DOHH2 (cell line): ENCODE measurements at regions not wholly inside any gene's neighbourhood (a gene's known extent, or its start where the extent isn't known, plus 50 kb on each side); places are given as distances from the start of the nearest gene placed in this dataset.

Source experiments
- H3F3A ChIP-seq: fragments of 200-600 bp; sonication (generic), shearing (Covaris generic); 2 replicates; pipeline ENCODE4 v1.6.0; 2016; ENCODE audit warnings: antibody characterized with exemption, mild to moderate bottlenecking; ENCODE audit not compliant: control insufficient read depth, insufficient read depth
- H3K27ac ChIP-seq: fragments of 200-600 bp; sonication (generic); 2 replicates; pipeline ENCODE4 v1.5.1; 2014; ENCODE audit warnings: low read depth, mild to moderate bottlenecking, low read length, moderate library complexity
- H3K27me3 ChIP-seq: fragments of 200-600 bp; sonication (generic); 2 replicates; pipeline ENCODE4 v1.6.1; 2014; ENCODE audit warnings: mild to moderate bottlenecking, low read length, mixed read lengths; ENCODE audit not compliant: control insufficient read depth
- H3K36me3 ChIP-seq: fragments of 200-600 bp; sonication (generic); 2 replicates; pipeline ENCODE4 v1.6.1; 2014; ENCODE audit warnings: mild to moderate bottlenecking, low read length, moderate library complexity, mixed read lengths; ENCODE audit not compliant: control insufficient read depth
- H3K4me1 ChIP-seq: fragments of 200-600 bp; sonication (generic); 2 replicates; pipeline ENCODE4 v1.6.1; 2014; ENCODE audit warnings: mild to moderate bottlenecking, low read length, mixed read lengths; ENCODE audit not compliant: control insufficient read depth
- H3K4me2 ChIP-seq: fragments of 200-600 bp; sonication (generic); 2 replicates; pipeline ENCODE4 v1.6.0; 2014; ENCODE audit warnings: mild to moderate bottlenecking, low read length, moderate library complexity
- H3K4me3 ChIP-seq: fragments of 200-600 bp; sonication (generic); 2 replicates; pipeline ENCODE4 v1.5.1; 2014; ENCODE audit warnings: mild to moderate bottlenecking, low read length, mixed read lengths
- H3K79me2 ChIP-seq: fragments of 200-600 bp; sonication (generic); 2 replicates; pipeline ENCODE4 v1.6.1; 2014; ENCODE audit warnings: mild to moderate bottlenecking, low read length, mixed read lengths; ENCODE audit not compliant: control insufficient read depth
- H3K9me2 ChIP-seq: fragments of 200-600 bp; sonication (generic); replicated peaks from 2 replicates; pipeline ENCODE4 v1.6.1; 2014; ENCODE audit warnings: mild to moderate bottlenecking, low read length, mixed read lengths; ENCODE audit not compliant: control insufficient read depth
- H3K9me3 ChIP-seq: fragments of 200-600 bp; sonication (generic); 2 replicates; pipeline ENCODE4 v1.6.1; 2014; ENCODE audit warnings: antibody characterized with exemption, low read length, mixed read lengths; ENCODE audit not compliant: control insufficient read depth, insufficient read depth
- H4K20me1 ChIP-seq: fragments of 200-600 bp; sonication (generic); 2 replicates; pipeline ENCODE4 v1.6.0; 2014; ENCODE audit warnings: low read depth, mild to moderate bottlenecking, antibody characterized with exemption, low read length, moderate library complexity; ENCODE audit not compliant: control insufficient read depth, insufficient read depth
- EZH2phosphoT487 ChIP-seq: fragments of 200-600 bp; sonication (generic); IDR thresholded peaks from 2 replicates; pipeline ENCODE4 v1.6.1; 2017; ENCODE audit warnings: borderline replicate concordance, mild to moderate bottlenecking, antibody characterized with exemption, low read length, moderate library complexity, mixed read lengths
- TF ChIP-seq, protein P1 (sequence below): fragments of 200-600 bp; sonication (generic); IDR thresholded peaks from one replicate; pipeline ENCODE4 v1.5.1; 2014; ENCODE audit warnings: antibody characterized with exemption, mild to moderate bottlenecking, low read depth, low read length; ENCODE audit not compliant: poor library complexity, severe bottlenecking

DNA sequence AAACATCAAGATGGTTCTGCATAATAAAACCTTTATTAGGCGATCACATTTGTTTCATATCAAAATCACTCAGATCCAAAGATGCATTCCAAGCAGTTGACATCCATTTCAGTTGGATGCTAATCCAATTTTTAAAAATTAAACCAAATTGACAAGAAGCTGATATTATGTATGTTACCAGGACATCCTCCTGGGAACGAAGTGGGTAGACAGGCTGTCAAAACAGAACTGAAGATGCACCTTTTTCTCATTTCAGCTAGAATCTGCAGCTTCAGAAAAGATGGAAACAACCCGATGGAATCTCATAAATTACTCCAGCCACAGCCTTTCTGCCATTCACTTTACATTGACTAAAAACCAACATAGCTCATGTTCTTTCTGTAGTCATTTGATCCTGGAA lies 268.4 kb downstream of the PLPP3 start:
- Histone ChIP-seq H3K79me2 (no peaks in the 10 kb centered on the region), H3K27me3 (no peaks in the 10 kb centered on the region; the same call in 1 of the 2 replicates), H3K4me1 (no peaks in the 10 kb centered on the region), H3K9me3 (no peaks in the 10 kb centered on the region), H3K9me2 (no peaks in the 10 kb centered on the region), H3K4me2 (no peak overlapping the region), H3K36me3 (no peaks in the 10 kb centered on the region), H4K20me1 (no peaks in the 10 kb centered on the region), H3F3A (no peaks in the 10 kb centered on the region), H3K4me3 (no peak overlapping the region), H3K27ac (no peak overlapping the region)
- TF ChIP-seq, protein P1, sequence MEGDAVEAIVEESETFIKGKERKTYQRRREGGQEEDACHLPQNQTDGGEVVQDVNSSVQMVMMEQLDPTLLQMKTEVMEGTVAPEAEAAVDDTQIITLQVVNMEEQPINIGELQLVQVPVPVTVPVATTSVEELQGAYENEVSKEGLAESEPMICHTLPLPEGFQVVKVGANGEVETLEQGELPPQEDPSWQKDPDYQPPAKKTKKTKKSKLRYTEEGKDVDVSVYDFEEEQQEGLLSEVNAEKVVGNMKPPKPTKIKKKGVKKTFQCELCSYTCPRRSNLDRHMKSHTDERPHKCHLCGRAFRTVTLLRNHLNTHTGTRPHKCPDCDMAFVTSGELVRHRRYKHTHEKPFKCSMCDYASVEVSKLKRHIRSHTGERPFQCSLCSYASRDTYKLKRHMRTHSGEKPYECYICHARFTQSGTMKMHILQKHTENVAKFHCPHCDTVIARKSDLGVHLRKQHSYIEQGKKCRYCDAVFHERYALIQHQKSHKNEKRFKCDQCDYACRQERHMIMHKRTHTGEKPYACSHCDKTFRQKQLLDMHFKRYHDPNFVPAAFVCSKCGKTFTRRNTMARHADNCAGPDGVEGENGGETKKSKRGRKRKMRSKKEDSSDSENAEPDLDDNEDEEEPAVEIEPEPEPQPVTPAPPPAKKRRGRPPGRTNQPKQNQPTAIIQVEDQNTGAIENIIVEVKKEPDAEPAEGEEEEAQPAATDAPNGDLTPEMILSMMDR = no peak
- TF ChIP-seq EZH2phosphoT487 = no peak

DNA sequence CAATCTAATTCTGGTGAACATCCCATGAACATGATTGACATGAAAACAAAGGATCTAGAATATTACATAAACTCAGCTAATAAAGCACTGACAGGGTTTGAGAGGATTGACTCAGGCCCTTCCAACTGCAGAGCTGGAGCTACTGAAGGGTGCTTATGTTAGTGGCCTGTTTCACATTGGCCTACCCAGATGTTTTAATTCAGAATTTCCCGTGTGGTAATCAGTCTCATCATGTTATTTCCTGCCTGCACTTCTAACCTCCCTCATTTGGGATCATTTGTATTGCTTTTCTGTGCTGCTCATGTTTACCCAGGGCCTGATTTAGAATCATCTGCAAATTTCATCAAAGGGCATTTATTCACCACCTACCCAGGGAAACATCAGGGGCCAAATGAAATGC lies 270.3 kb downstream of the PLPP3 start:
- TF ChIP-seq, protein P1 = no peak
- no peak for TF ChIP-seq EZH2phosphoT487
- H3K27me3 ChIP-seq = no peaks in the 10 kb centered on the region; the same call in 1 of the 2 replicates
- H3K9me3 ChIP-seq = no peaks in the 10 kb centered on the region
- no peaks in the 10 kb centered on the region for H3K36me3 ChIP-seq
- no peaks in the 10 kb centered on the region for H3F3A ChIP-seq
- H3K4me3 ChIP-seq = no peak overlapping the region
- no peaks in the 10 kb centered on the region for H4K20me1 ChIP-seq
- H3K79me2 ChIP-seq = no peaks in the 10 kb centered on the region
- no peak overlapping the region for H3K4me2 ChIP-seq
- H3K27ac ChIP-seq = no peak overlapping the region
- no peaks in the 10 kb centered on the region for H3K4me1 ChIP-seq
- no peaks in the 10 kb centered on the region for H3K9me2 ChIP-seq

DNA sequence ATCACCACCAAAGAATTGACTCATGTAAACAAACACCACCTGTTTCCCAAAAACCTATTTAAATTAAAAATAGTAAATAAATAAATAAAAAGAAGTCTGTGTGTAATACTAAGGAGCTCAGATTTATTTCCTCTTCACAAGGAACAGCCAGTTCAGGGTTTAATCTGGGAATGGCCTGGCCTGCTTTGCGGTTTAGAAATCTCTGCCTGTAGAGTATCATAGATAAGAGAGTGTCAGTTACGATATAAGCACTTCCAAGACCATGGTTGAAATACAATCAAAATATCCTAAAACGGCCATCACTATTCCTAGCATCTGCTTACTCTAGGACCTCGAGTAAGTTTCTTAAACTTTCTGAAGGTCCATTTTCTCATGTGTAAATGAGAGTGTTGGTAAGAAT lies 274.4 kb downstream of the PLPP3 start:
- no peaks in the 10 kb centered on the region for H3K9me3 ChIP-seq
- H3F3A ChIP-seq = no peaks in the 10 kb centered on the region
- no peaks in the 10 kb centered on the region for H4K20me1 ChIP-seq
- no peak for TF ChIP-seq EZH2phosphoT487
- TF ChIP-seq, protein P1 = no peak
- H3K4me1 ChIP-seq = no peaks in the 10 kb centered on the region
- H3K9me2 ChIP-seq = no peaks in the 10 kb centered on the region
- H3K79me2 ChIP-seq = no peaks in the 10 kb centered on the region
- no peaks in the 10 kb centered on the region for H3K36me3 ChIP-seq
- no peak overlapping the region for H3K27ac ChIP-seq
- H3K4me3 ChIP-seq = no peak overlapping the region
- no peak overlapping the region for H3K4me2 ChIP-seq
- no peaks in the 10 kb centered on the region; the same call in 1 of the 2 replicates for H3K27me3 ChIP-seq
